ENCODE measurements at regions not wholly inside any gene's neighbourhood (a gene's known extent, or its start where the extent isn't known, plus 50 kb on each side); places are given as distances from the start of the nearest gene placed in this dataset.

GRCh38 chr2:10210336-10210735 lies 87.8 kb downstream of the RRM2 start:
- DNase-seq (ENCODE audit: insufficient read length, low spot score) (no peak), FAIRE-seq (no peak)
- no peak for TF ChIP-seq POLR2A (IDR thresholded peaks at IDR 0.05; ENCODE audit: low read depth, low read length)

DNA sequence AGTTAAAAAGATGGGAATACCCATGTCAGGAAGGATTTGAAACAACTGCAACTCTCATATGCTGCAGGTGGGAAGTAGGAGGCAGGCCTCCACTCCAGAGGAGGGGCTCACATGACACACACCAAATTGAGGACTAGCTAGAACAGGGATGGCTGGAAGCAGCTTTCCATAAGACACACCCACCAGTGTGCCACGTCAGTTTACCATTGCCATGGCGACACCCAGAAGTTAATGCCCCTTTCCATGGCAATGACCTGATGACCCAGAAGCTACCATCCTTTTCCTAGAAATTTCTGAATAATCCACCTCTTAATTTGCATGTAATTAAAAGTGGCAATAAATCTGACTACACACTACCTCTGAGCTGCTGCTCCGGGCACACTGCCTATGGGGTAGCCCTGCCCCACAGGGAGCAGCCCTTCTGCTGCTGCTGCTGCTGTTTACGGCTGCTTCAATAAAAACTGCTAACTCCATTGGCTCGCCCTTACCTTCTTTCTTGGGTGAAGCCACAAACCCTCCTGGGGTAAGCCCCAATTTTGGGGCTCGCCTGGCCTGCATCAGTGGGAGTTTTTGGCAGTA lies 89.4 kb downstream of the RRM2 start:
- no peak for TF ChIP-seq POLR2A (IDR thresholded peaks at IDR 0.05; ENCODE audit: low read depth, low read length)
- FAIRE-seq (no peak), DNase-seq (ENCODE audit: insufficient read length, low spot score) (no peak)

DNA sequence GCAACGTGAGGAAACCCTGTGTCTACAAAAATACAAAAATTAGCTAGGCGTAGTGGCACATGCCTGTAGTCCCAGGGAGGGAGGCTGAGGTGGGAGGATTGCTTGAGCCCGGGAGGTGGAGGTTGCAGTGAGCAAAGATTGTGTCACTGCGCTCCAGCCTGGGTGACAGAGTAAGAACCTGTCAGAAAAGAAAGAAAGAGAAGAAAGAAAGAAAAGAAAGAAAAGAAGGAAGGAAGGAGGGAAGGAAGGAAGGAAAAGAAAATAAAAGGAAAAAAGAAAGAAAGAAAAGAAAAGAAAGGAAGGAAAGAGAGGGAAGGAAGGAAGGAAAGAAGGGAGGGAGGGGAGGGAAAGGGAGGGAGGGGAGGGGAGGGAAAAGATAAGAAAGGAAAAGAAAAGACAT lies 89.9 kb upstream of the HPCAL1 start:
- no peak for DNase-seq (ENCODE audit: insufficient read length, low spot score)
- FAIRE-seq = no peak
- TF ChIP-seq POLR2A (IDR thresholded peaks at IDR 0.05; ENCODE audit: low read depth, low read length) = no peak

- no peak for DNase-seq (ENCODE audit: insufficient read length, low spot score)
- FAIRE-seq = no peak
- no peak for TF ChIP-seq POLR2A (IDR thresholded peaks at IDR 0.05; ENCODE audit: low read depth, low read length)
Measured at GRCh38 chr2:10214179-10214578, 88.5 kb upstream of the HPCAL1 start.

- FAIRE-seq (no peak), DNase-seq (ENCODE audit: insufficient read length, low spot score) (no peak)
- TF ChIP-seq POLR2A (IDR thresholded peaks at IDR 0.05; ENCODE audit: low read depth, low read length) = no peak
Measured at GRCh38 chr2:10215393-10215935, 87.2 kb upstream of the HPCAL1 start.

DNA sequence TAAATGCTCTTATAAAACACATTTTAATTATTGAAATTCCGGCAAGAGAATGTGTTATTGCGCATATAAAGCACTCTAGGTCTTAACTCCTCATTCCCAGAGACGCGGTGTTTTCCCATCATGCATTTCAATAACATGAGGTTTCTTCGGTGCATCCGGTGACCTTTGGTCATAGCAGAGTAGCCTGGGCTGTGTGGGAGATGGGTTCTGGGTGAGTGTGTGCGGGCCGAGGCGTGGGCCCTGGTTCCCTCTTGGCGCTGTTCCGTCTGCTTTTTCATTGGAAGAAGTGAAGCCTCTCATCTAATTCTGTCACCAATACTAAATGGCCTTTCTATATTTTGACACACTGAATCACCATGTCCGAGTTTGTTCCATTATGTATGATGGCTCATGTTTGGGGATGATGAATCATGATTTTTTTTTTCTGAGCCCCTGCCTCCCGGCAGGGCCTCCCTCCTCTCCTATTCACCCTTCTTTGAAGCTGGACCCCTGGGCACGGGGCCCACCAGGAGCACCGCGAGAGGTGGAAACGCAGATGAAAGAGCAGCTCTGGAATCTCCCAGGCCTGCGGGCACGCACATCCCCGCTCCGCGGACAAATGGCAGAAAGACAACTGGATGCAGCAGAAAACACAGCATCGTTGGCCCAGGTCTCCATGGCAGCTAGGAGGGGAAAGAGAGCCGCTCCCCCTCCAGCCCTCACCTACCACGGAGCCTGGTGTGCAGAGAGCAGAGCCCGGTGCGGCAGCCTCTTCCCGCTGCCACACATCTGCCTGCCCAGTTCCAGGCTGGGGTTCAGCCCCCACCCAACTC lies 85.8 kb upstream of the HPCAL1 start:
- no peak for TF ChIP-seq POLR2A (IDR thresholded peaks at IDR 0.05; ENCODE audit: low read depth, low read length)

DNA sequence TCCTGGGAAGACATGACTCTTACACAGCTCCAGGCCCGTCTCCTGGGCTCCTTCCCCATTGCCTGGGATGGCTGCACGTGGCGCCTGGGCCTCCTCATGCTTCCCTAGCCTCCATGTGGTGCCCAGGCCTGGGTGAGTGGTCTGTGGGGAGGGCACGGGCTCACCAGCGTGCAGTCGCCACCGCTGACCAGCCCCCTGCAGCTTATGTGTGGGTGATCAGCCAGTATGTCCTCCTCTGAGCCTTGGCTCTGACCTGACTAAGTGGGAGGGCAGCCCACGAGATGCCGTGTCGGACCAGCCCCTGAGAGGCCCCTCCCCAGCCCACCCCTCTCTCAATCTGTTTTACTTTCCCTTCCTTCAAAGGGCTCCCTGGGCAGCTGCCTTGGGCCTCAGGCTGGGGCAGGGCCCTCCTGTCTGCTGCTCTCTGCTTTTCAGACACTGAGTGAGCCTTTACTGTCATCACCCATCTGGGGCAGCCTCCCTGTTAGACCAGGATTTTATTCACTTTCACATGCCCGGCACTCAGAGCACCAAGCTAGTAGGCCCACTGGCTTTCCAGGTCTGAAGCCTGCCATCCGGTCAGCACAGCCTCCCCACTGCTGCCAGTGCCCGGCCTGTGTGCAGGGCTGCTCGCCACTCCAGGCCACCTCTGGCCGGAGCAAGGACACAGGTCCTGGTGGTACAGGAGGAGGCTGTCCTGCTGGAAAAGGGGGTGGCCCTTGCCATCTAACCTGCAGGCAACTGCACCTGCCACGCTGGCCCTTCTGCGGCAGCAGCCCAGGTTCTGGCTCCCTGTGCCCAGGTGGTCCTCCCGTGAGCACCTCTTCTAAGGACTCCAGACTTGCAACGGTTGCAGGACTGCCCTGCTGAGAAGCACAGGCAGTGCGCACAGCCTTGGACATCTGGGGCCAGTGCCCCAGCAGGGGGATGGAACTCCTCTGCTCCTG lies 84.9 kb upstream of the HPCAL1 start:
- no peak for FAIRE-seq
- TF ChIP-seq POLR2A (IDR thresholded peaks at IDR 0.05; ENCODE audit: low read depth, low read length) = no peak
- no peak for DNase-seq (ENCODE audit: insufficient read length, low spot score)

More for the DNA sequence above, 85.8 kb upstream of the HPCAL1 start:
- DNase-seq (ENCODE audit: insufficient read length, low spot score) (no peak), FAIRE-seq (no peak)

DNA sequence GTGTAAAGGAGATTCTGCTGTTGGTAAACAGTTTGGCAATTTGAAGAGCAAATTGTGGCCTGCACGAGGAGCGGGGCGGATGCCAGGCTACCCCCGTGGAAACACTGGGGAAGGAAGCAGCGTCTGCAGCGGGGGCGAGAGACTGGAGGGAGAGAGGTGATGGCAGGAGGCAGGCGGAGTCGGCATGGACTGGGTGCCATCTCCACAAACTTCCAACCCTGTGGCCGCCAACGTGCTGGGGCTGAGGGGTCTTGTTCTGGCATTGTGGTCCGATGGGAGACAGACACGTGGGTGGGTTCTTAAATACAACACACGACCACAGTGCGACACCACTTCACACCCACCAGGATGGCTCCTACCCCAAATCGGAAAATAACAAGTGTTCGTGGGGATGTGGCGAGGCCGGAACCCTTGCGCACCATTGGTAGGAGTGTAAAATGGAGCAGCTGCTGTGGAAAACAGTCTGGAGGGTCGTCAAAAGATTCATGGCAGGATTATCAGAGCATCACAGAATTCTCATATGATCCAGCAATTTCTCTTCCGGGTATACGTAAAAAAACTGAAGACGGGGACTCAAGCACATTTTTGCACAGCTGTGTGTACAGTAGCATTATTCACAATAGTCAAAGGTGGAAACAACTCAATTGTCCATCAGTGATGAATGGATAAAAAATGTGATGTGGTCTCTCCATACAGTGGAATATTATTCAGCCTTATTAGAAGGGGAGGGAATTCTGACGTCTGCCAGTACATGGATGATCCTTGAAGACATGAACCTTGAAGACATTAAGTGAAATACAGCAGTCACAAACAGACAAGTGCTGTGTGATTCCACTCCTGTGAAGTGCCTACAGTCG lies 82.4 kb upstream of the HPCAL1 start:
- DNase-seq (ENCODE audit: insufficient read length, low spot score) (no peak), FAIRE-seq (no peak)
- no peak for TF ChIP-seq POLR2A (IDR thresholded peaks at IDR 0.05; ENCODE audit: low read depth, low read length)

GRCh38 chr2:10220902-10221391 lies 81.8 kb upstream of the HPCAL1 start:
- FAIRE-seq (no peak), DNase-seq (ENCODE audit: insufficient read length, low spot score) (peak; percentile 40)
- no peak for TF ChIP-seq POLR2A (IDR thresholded peaks at IDR 0.05; ENCODE audit: low read depth, low read length)

DNA sequence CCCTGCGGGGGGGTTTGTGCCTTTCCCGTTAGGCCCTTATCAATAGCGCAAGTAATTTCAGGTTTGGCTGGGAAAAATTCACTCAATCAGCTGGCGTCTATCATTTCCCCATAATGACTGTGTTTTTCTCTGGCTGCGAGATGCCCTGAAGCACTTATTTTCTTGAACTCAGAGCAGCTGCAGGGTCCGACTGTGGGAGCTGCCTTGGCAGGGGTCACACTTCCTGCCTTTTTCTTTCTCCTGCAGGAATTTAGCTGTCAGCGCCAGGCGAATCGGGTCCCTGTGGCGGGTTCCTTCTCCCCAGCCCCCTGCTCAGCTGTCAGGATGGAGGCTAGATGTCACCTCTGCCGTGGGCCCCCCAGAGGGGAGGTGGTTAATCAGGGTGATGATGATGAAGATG lies 81.3 kb upstream of the HPCAL1 start:
- FAIRE-seq (no peak), DNase-seq (ENCODE audit: insufficient read length, low spot score) (no peak)
- no peak for TF ChIP-seq POLR2A (IDR thresholded peaks at IDR 0.05; ENCODE audit: low read depth, low read length)

DNA sequence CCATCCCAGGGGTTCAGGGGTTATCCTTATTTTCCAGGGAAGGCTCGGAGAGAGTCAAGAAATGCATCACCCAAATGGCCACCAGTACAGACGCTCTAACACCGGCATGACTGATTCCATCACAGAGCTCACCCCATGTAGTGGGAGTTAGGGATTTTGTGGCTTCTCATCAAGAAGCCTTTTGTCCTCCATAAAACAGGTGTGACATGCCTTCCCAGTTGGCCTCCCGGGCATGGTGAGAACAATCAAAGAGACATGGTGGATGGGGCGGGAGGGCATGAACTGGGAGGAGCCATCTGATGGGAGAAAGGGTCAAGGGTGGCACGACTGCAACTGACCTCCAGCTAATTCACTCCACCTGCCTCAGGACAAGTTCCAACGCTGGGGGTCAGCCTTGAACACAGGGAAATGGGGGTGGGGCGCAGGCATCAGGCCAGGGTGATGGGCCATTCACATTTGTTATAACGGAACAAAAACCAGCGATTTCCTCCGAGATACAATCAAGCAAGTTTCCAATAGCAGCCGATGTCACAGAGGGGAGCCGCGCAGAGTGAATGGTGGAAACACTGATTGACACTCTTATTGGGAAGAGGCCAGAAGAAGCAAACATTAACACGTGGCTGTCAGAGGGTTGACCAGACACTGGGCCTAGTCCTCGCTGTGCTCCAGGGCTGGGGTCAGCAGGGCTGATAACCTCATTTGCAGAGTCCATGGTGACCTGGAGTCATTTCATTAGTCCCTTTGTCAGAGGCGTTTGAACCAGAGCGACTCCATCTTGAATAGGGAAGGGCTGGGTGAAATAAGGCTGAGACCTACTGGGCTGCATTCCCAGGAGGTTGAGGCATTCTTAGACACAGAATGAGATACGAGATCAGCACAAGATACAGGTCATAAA lies 80.5 kb upstream of the HPCAL1 start:
- FAIRE-seq (no peak), DNase-seq (ENCODE audit: insufficient read length, low spot score) (no peak)
- no peak for TF ChIP-seq POLR2A (IDR thresholded peaks at IDR 0.05; ENCODE audit: low read depth, low read length)

GRCh38 chr2:10223471-10223870 lies 79.2 kb upstream of the HPCAL1 start:
- TF ChIP-seq POLR2A (IDR thresholded peaks at IDR 0.05; ENCODE audit: low read depth, low read length) = no peak
- no peak for DNase-seq (ENCODE audit: insufficient read length, low spot score)
- no peak for FAIRE-seq

All from H54 (cell line).